ENCODE measurements at regions not wholly inside any gene's neighbourhood (a gene's known extent, or its start where the extent isn't known, plus 50 kb on each side); places are given as distances from the start of the nearest gene placed in this dataset.

GRCh38 chr19:28425046-28425931, 787.7 kb downstream of the UQCRFS1 start:
- no peak for DNase-seq (ENCODE audit: low read depth in 1 of 2, low spot score in 1 of 2)

- DNase-seq (ENCODE audit: low read depth in 1 of 2, low spot score in 1 of 2) = no peak
These were observed 788.3 kb downstream of the UQCRFS1 start for GRCh38 chr19:28424662-28425045.

DNA sequence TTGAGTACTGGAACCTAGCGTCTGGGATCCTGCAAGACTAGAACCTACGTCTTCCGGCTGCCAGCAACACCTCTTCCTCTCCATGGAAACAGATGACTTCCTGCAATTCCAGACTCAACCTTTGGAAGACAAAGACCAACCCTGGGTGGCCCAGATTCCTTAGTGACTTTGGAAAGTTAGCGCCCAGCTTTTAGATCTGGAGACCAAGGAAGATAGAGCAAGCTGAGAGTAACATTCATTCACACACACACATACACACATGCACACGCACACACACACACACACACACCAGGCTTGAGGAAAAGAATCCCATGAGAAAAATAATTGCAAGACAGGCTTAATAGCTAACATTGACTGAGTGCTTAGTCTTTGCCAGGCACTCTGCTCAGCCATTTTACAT, 788.9 kb downstream of the UQCRFS1 start:
- no peak for DNase-seq (ENCODE audit: low read depth in 1 of 2, low spot score in 1 of 2)

DNA sequence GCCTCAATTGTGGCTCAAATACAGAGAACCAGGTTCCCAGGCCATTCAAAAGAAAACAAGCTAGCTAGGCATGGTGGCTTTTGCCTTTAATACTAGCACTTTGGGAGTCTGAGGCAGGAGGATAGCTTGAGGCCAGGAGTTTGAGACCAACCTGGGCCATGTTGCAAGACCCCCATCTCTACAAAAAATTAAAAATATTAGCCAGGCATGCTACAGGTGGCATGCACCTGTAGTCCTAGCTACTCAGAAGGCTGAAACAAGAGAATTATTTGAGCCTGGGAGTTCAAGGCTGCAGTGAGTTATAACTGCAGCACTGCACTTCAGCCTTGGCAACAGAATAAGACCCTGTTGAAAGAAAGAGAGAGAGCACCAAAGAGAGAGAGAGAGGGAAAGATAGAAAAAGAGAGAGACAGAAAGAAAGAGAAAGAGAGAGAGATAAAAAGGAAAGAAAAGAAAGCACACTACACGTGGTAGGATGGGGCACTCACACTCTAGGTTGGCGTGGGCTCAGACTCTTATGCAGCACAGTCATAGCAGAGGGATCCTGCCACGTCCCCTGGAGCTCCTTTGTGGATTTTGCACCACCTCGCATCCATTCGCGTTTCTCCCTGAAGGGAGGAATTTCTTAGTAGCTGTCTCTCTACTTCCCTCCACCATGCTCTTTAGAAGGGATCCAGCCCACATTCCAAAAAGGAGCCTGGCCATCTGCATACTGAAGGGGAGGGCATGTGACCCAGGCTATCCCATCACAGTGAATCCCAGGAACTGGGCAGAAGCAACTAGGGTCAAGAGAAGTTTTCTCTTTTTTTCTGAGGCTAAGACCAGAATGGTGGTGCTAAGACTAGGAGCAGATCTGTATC, 789.9 kb downstream of the UQCRFS1 start:
- DNase-seq (ENCODE audit: low read depth in 1 of 2, low spot score in 1 of 2) = no peak

GRCh38 chr19:28422046-28422445, 790.9 kb downstream of the UQCRFS1 start:
- DNase-seq (ENCODE audit: low read depth in 1 of 2, low spot score in 1 of 2) = no peak

DNA sequence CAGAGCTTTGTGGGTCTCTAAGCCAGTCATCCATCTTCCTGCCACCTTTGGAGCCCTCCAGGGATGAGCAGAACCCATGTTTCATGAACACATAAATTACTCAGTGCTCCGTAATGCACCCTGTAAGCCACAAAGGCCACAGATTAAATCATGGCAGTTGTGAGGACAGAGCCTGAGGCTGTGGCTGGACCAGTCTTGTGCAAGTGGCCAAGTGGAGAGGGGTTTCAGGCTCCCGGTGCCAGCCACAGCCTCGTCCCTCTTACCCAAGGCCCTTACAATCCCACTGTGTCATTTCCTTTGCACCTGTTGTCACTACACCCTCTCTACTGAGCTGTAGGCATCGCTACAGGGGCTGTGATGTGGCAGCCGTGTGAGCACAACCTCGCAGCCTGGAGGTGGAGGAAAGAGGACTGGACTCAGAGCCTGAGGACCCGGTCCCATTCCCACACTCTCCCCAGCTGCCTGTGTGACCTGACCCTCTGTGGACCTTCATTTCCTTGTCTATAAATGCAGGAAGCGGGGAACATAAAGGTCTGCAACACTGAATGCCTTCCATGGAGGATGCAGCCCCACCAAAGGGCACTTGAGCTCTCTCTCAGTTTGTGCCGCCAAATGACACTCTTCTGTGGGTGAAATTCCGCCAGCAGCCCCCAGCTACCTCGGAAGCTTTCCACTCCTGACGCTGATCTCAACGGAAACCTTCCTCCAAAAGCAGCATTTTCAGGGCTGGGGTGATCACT, 792.0 kb downstream of the UQCRFS1 start:
- DNase-seq (ENCODE audit: low read depth in 1 of 2, low spot score in 1 of 2) = no peak

- DNase-seq (ENCODE audit: low read depth in 1 of 2, low spot score in 1 of 2) = no peak
These were observed 793.6 kb downstream of the UQCRFS1 start for GRCh38 chr19:28419312-28419711.

DNA sequence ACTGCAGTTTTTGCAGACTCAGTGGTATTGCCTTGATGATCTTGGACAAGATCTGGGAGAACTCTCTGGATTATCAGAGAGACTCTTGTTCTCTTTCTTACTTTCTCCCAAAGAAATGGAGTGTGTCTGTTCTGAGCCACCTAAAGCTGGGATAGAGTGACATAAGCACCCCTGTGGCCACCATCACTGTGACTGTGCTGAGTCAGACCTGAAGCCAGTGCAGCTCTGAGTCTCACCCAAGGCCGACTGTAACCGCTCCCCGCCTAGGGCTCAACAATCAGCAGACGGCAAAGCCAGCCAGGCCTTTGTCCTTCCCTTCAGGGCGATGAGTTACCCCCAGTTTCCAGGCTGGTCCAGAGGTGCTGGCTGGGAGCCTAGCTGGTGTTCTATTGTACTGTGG, 795.6 kb downstream of the UQCRFS1 start:
- DNase-seq (ENCODE audit: low read depth in 1 of 2, low spot score in 1 of 2) = no peak

DNA sequence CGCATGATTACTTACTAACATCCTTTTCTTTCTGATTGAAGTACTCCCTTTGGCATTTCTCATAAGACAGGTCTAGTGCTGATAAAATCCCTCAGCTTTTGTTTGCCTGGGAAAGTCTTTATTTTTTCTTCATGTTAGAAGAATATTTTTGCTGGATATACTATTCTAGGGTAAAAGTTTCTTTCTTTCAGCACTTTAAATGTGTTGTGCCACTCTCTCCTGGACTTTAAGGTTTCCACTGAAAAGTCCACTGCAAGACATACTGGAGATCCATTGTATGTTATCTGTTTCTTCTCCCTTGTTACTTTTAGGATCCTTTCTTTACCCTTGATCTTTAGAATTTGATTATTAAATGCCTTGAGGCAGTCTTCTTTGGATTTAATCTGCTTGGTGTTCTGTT, 796.7 kb downstream of the UQCRFS1 start:
- no peak for DNase-seq (ENCODE audit: low read depth in 1 of 2, low spot score in 1 of 2)

- DNase-seq (ENCODE audit: low read depth in 1 of 2, low spot score in 1 of 2) = no peak
These were observed 798.2 kb downstream of the UQCRFS1 start for GRCh38 chr19:28414748-28415147.

DNA sequence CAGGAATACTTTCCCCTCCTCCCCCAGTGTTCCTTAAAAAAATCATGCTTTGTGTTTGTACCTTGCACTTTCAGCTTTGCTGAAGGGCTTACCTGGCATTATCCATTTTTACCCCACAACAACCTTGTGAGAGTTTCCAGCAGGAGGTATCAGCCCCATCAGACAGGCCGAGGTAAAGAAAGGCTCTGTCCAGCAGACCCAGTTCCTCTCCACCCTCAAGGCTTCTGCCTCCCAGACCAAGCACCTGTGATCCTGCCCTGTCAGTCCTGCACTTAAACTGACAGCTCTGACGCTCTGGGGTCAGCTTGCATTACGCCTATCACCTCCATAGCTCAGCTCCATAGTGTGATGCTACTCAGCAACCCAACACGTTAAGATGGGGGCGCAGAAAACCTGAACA, 803.1 kb downstream of the UQCRFS1 start:
- no peak for DNase-seq (ENCODE audit: low read depth in 1 of 2, low spot score in 1 of 2)

DNA sequence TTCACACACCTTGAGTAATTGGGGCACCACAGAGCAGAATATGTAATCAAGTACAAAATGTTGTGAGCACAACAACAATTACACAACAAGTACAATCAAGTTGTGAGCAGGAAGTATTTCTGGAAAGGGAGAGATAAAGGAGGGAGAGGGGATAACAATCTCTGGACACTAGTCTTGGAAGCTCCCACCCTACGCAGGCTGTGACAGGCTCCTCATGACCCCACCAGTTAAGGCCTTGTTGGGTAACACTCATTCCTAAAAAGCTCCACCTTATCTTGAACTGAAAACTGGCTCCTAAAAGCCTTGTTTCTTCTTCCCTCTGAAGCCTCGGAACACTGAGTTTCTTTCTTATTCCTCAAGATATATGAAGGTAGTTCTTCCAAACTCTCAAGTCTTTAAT, 806.0 kb downstream of the UQCRFS1 start:
- DNase-seq (ENCODE audit: low read depth in 1 of 2, low spot score in 1 of 2) = no peak

- DNase-seq (ENCODE audit: low read depth in 1 of 2, low spot score in 1 of 2) = no peak
These were observed 807.6 kb downstream of the UQCRFS1 start for GRCh38 chr19:28405346-28405742.

DNA sequence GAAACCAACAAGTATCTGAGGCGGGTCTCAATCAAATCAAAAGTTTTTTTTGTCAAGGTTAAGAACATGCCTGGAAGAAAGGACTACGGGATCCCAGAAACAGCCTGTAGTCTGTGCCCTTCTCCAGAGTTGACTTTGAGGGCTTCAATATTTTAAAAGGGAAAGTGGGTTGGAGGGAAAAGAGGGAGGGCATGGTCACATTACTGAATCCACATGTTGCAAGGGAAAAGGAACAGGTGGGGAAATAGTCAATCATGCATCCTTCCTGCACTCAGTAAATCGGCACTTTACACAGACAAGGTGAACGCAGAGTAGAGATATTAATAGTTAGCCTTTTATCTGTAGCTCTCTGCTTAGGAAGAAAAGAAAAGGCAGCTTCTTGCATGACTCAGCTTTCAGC, 808.5 kb downstream of the UQCRFS1 start:
- DNase-seq (ENCODE audit: low read depth in 1 of 2, low spot score in 1 of 2) = no peak

GRCh38 chr19:28403690-28404089, 809.3 kb downstream of the UQCRFS1 start:
- DNase-seq (ENCODE audit: low read depth in 1 of 2, low spot score in 1 of 2) = no peak

- DNase-seq (ENCODE audit: low read depth in 1 of 2, low spot score in 1 of 2) = no peak
These were observed 810.2 kb downstream of the UQCRFS1 start for GRCh38 chr19:28402701-28403290.

DNA sequence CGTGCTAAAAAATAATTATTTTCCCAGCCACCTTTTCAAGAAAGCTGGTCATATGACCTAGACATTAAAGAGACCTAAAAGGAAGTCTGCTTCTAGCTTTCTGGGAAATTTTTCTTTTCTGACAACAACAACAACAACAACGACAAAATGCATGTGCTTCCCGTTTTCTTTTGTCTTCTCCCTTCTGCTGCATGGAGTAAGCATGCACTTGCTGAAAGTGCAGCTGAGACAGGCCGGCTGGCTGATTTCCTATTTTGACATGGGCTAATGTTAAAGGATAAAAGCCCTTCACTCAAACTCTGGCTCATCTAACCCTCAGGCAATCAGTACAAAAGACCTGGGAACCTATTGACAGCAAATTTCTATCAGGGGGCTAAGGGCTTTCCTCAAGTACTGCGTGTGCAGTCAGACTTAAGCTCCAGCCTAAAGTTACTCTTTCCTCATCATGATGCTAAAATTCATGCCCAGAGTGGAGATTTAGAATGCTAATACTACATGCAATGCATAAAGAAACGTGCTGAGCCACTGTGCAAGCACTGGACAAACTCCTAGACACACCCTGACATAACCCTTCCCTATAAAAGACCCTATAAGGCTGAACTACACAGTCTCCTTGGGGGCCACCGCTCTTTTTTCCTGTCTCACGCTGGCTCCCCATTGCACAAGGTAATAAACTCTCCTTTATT, 811.1 kb downstream of the UQCRFS1 start:
- no peak for DNase-seq (ENCODE audit: low read depth in 1 of 2, low spot score in 1 of 2)

DNA sequence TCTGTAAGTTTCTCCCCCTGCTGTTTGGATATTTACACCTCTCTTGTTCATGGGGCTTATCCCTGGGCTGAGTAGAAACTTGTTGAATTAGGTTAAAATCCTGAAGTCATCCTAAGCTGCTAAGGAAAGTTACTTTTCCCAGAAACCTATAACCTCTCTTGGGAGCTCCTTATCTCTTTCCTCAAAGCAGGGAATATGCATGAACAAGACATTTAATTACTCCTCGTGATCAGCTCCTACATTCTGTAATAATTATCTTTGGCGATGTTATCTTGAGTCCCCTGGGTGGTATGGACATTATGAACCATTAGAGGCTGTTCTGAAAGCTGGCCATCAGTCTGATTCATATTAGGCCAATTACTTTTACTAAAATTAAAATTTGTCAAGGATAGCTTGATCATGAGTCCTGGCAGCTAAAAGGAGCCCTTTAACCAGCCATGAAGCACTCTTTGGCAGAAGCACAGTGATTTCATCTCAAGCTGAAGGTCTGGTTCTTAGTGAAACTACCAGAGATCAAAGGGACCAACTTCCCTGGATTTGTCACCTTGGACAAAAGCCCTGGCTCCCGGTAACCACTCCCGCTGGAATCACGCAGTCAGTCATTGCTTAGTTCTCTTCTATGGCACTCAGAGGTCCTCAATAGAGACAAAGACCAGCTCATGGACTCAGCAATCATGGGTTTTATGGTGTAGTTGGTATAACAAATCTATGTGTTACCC, 811.8 kb downstream of the UQCRFS1 start:
- DNase-seq (ENCODE audit: low read depth in 1 of 2, low spot score in 1 of 2) = no peak

DNA sequence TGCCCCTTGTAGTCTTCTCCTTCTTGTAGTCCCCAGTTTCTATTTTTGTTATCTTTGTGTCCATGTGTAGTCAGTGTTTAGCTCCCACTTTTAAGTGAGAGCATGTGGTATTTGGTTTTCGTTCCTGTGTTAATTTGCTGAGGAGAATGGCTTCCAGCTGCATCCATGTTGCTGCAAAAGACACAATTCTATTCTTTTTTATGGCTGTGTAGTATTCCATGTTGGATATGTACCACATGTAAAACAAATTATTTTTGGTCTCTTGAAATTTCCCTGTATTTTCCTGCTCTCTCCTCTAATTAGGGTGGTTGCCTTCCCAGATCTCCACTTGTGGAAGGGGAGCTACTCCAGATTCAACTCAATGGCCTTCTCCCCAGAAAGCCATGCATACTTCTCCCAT, 813.8 kb downstream of the UQCRFS1 start:
- no peak for DNase-seq (ENCODE audit: low read depth in 1 of 2, low spot score in 1 of 2)

- no peak for DNase-seq (ENCODE audit: low read depth in 1 of 2, low spot score in 1 of 2)
These were observed 815.2 kb downstream of the UQCRFS1 start for GRCh38 chr19:28397800-28398199.
